HEK293T (cell line): ENCODE measurements at regions not wholly inside any gene's neighbourhood (a gene's known extent, or its start where the extent isn't known, plus 50 kb on each side); places are given as distances from the start of the nearest gene placed in this dataset.

Experiments
- ARNT ChIP-seq: fragments of 450-650 bp; IDR thresholded peaks from 2 replicates; pipeline ENCODE4 v1.6.1; 2017; ENCODE audit warnings: mild to moderate bottlenecking
- CTBP1 ChIP-seq: fragments of 450-650 bp; IDR thresholded peaks from 2 replicates; pipeline ENCODE4 v1.6.1; 2016; ENCODE audit warnings: borderline replicate concordance
- ELF4 ChIP-seq: fragments of 450-650 bp; IDR thresholded peaks from 2 replicates; pipeline ENCODE4 v1.6.1; 2017; ENCODE audit warnings: antibody characterized with exemption
- FOXA1 ChIP-seq: fragments of 450-650 bp; IDR thresholded peaks from 2 replicates; pipeline ENCODE4 v1.6.1; 2016; ENCODE audit warnings: mild to moderate bottlenecking
- FOXK2 ChIP-seq: fragments of 450-650 bp; IDR thresholded peaks from 2 replicates; pipeline ENCODE4 v1.6.1; 2016; ENCODE audit warnings: mild to moderate bottlenecking
- HDGF ChIP-seq: fragments of 450-650 bp; IDR thresholded peaks from 2 replicates; pipeline ENCODE4 v1.6.1; 2017; ENCODE audit warnings: antibody characterized with exemption, borderline replicate concordance
- L3MBTL2 ChIP-seq: fragments of 450-650 bp; conservative IDR thresholded peaks from 2 replicates; pipeline ENCODE4 v1.6.1; 2016; ENCODE audit warnings: mild to moderate bottlenecking
- LEF1 ChIP-seq: fragments of 450-650 bp; IDR thresholded peaks from 2 replicates; pipeline ENCODE4 v1.6.1; 2017; ENCODE audit warnings: mild to moderate bottlenecking, borderline replicate concordance
- PKNOX1 ChIP-seq: fragments of 450-650 bp; IDR thresholded peaks from 2 replicates; pipeline ENCODE4 v1.6.1; 2016
- SUZ12 ChIP-seq: fragments of 450-650 bp; IDR thresholded peaks from 2 replicates; pipeline ENCODE4 v1.6.1; 2016; ENCODE audit warnings: mild to moderate bottlenecking
- TARDBP ChIP-seq: fragments of 450-650 bp; IDR thresholded peaks from 2 replicates; pipeline ENCODE4 v1.6.1; 2016

- TF ChIP-seq FOXK2 (no peak), PKNOX1 (no peak), FOXA1 (no peak), HDGF (no peak), ELF4 (no peak), L3MBTL2 (no peak), TARDBP (no peak), ARNT (no peak), CTBP1 (no peak), SUZ12 (no peak), LEF1 (no peak)
Observed at GRCh38 chr3:72233571-72233970, 448.6 kb upstream of the PROK2 start.
